ENCODE measurements at regions not wholly inside any gene's neighbourhood (a gene's known extent, or its start where the extent isn't known, plus 50 kb on each side); places are given as distances from the start of the nearest gene placed in this dataset.
A peak's percentile ranks its signal among the peaks of the same experiment; 100 is the strongest.

- no peak for DNase-seq (ENCODE audit: low spot score)
Observed at GRCh38 chr2:60657673-60658072, 98.4 kb upstream of the PAPOLG start.

- no peak for DNase-seq (ENCODE audit: low spot score)
Observed at GRCh38 chr2:60659026-60659425, 97.0 kb upstream of the PAPOLG start.

DNA sequence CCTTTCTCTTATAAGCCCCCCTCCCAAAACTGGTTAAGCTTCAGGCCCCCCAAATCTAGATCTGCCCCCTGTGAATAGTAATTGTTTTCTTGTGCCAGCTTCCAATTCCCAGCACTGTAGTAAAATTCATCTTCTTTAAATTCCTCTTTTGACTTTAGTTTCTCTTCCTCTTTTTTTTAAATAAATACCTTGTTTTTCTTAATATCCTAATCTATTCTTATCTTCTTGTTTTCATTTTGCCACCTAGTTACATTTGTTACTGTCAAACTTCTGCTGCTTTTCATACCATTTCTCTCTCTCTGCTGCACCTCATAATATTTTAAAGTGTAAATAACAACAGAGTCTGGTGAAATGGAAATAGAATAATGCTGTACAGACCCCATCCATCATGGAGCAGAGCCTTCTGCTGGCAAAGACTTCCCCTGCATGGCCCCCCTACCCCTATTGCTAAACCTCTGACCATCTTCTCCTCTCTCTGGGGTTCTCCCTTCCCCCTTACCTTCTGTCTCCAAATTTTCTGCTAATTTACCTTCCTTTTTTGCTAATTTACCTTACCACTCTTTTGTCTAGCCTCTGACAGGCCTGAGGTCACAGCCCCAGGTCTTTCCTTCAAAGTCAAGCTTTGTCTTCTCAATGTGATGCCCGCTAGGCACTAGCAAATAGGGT, 94.9 kb upstream of the PAPOLG start:
- DNase-seq (ENCODE audit: low spot score) = no peak

- no peak for DNase-seq (ENCODE audit: low spot score)
Observed at GRCh38 chr2:60662781-60663180, 93.3 kb upstream of the PAPOLG start.

GRCh38 chr2:60671966-60672365, 84.1 kb upstream of the PAPOLG start:
- DNase-seq (ENCODE audit: low spot score) = no peak

- DNase-seq (ENCODE audit: low spot score) = peak; percentile 92
Observed at GRCh38 chr2:60674524-60675165, 81.4 kb upstream of the PAPOLG start.

DNA sequence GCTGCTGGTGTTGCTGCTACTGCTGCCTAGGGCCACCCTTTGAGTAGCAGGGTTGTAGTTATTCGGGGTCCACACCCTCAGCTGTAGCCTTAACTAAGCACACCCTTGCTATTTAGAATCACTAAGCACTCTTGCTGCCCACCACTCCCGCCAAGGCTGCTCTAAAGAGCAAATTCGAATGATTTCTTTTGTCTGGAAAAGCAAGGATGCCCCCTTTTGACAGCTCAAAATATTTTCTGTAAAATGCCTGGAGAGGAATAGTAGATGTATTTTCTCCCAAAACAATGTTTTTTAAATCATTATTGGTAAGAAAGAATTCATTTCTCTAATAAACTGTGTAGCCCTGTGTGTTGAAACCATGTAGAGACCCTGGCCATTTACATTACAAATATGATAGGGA, 80.8 kb upstream of the PAPOLG start:
- no peak for DNase-seq (ENCODE audit: low spot score)

- no peak for DNase-seq (ENCODE audit: low spot score)
Observed at GRCh38 chr2:60676706-60677330, 79.2 kb upstream of the PAPOLG start.

- DNase-seq (ENCODE audit: low spot score) = no peak
Observed at GRCh38 chr2:60677356-60677755, 78.7 kb upstream of the PAPOLG start.

GRCh38 chr2:60678551-60678950, 77.5 kb upstream of the PAPOLG start:
- DNase-seq (ENCODE audit: low spot score) = no peak

DNA sequence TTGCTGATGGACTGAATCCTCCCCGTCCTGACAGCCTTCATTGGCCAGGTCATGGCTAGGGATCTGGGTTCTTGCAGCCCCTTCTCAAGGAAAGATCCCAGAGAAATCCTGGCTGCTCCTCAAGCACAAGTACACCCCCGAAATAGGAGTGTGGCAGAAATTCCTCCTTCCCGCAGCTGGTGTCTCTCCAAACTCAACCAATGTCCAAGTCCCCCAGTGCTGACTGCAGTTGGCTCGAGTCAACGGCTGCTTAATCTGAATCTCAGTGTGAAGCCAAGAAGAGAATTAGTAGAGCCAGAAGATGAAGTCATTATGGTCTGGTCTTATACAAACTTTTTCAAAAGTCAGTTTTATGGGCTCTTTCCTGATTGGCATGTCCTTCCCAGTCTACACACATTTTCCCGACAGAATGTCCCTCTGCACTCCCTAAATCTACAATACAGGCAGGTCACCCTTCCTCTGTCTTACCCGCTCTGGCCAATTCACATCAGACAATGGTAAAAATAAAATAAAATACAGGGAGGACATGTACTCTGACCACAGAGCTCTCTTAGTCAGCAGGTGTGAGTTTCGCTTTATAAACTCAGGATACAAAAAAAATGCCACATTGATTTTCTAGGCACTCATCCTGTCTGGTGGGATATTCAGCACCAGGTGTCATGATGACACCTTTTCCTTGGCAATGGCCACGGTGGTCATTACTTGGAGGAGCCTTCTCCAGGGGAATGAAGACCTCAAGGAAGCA, 76.9 kb upstream of the PAPOLG start:
- no peak for DNase-seq (ENCODE audit: low spot score)

DNA sequence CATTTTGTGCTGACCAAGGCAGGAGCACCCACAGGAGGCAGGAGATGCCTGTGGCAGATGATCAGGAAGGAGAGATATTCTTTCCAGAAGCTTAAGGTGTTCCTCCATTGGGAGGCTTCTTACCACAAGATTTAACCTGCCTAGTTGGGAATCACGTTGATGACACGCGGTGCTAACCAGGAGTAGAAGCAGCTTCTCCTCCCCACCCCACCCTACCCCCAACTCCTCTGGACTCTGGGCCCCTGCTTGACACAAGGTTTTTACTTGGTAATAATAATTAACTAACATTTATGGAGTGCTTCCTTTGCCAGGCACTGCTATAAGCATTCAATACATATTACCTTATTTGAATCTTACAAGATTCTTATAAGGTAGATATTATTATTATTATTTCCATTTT, 62.5 kb upstream of the PAPOLG start:
- no peak for DNase-seq (ENCODE audit: low spot score)

GRCh38 chr2:60695793-60696192, 60.3 kb upstream of the PAPOLG start:
- DNase-seq (ENCODE audit: low spot score) = no peak

DNA sequence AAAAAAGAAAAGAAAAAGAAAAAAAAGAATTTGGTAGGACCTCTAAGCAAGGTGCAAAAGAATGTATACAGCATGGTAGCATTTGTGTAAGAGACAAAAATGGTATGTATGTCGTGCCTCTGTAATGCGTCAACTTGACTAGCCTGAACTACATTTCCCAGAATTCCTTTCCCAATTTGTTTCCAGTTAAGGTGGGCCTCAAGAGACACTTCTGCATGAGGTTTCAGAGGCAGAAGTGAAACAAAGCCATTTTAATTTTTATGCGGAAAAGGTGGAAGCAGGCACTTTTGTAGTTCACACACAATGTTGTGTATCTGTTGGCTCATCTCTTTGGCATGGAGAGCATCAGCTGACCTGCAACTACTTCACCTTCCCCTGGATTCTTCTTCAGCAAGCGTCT, 56.5 kb upstream of the PAPOLG start:
- DNase-seq (ENCODE audit: low spot score) = no peak

DNA sequence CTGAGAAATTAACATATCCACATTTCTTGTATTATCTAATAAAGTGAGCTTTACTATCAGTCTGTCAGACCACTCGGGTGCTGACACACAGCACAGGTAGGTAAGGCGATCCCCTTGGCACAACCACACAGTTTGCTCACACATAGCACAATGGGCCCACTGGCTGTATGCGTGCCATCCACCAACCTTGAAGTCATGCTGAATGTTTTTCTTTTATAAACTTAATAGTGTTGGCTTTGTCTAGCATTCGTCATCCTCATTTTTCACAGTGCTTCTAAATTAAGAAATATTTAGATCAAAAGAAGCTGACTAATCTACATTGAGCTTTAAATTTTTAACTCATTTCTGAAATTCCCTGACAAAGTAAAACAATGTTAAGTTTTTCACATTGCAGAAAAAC, 50.0 kb upstream of the PAPOLG start:
- peak; percentile 26 for DNase-seq (ENCODE audit: low spot score)

Measured in GM03348 (cell line).